BJ (cell line): ENCODE measurements at regions not wholly inside any gene's neighbourhood (a gene's known extent, or its start where the extent isn't known, plus 50 kb on each side); places are given as distances from the start of the nearest gene placed in this dataset.

Source experiments
- CTCF ChIA-PET: fragments of 350-600 bp; formaldehyde crosslinking; extraction: SDS; loops from one replicate; lab custom pipeline; 2021; ENCODE audit warnings: antibody characterized with exemption, inconsistent platforms; lab: Yijun Ruan, JAX
- POLR2A ChIA-PET: fragments of 300-600 bp; sonication (Branson Sonifier 250); formaldehyde crosslinking; extraction: SDS; loops from one replicate; lab custom pipeline; 2021; ENCODE audit warnings: antibody characterized with exemption; lab: Charles Lee
- DNase-seq: peaks from one replicate; pipeline ENCODE4 v3.0.0-alpha.2; 2011; ENCODE audit warnings: low read depth
- H3K27me3 ChIP-seq: 2 replicates; pipeline ENCODE4 v1.6.0; 2011; ENCODE audit warnings: low read length; ENCODE audit not compliant: control insufficient read depth, insufficient read depth
- H3K36me3 ChIP-seq: 2 replicates; pipeline ENCODE4 v1.5.1; 2011; ENCODE audit warnings: low read length; ENCODE audit not compliant: control insufficient read depth, insufficient read depth
- H3K4me3 ChIP-seq: 2 replicates; pipeline ENCODE4 v1.5.1; 2011; ENCODE audit warnings: low read depth, mild to moderate bottlenecking, control low read depth, low read length
- CTCF ChIP-seq: IDR thresholded peaks from 2 replicates; pipeline ENCODE4 v1.5.1; 2011; ENCODE audit warnings: low read depth, mild to moderate bottlenecking, control low read depth, inconsistent platforms, low read length, moderate library complexity; ENCODE audit not compliant: insufficient read depth

GRCh38 chr14:28690029-28690692 is 76.4 kb upstream of the FOXG1 start:
- Histone ChIP-seq H3K4me3 (no peak overlapping the region), H3K36me3 (no peaks in the 10 kb centered on the region), H3K27me3 (no peaks in the 10 kb centered on the region)
- no peak for TF ChIP-seq CTCF
- DNase-seq: no peak
- ChIA-PET POLR2A (no interaction called here), CTCF (no interaction called here)

- CTCF ChIA-PET: no interaction called here
- Histone ChIP-seq H3K4me3 (no peak overlapping the region), H3K36me3 (no peaks in the 10 kb centered on the region), H3K27me3 (no peaks in the 10 kb centered on the region)
- POLR2A ChIA-PET: no interaction called here
- no peak for TF ChIP-seq CTCF
- no peak for DNase-seq
Measured at GRCh38 chr14:28695109-28695508, 71.5 kb upstream of the FOXG1 start.

GRCh38 chr14:28701733-28702132 is 64.9 kb upstream of the FOXG1 start:
- no peak for DNase-seq
- Histone ChIP-seq H3K36me3 (no peaks in the 10 kb centered on the region), H3K27me3 (no peaks in the 10 kb centered on the region), H3K4me3 (no peak overlapping the region)
- ChIA-PET POLR2A (no interaction called here), CTCF (no interaction called here)
- TF ChIP-seq CTCF: no peak

- POLR2A ChIA-PET: no interaction called here
- CTCF ChIA-PET: no interaction called here
Measured at GRCh38 chr14:28703482-28703881, 63.1 kb upstream of the FOXG1 start.

GRCh38 chr14:28704153-28704552 is 62.4 kb upstream of the FOXG1 start:
- Histone ChIP-seq H3K4me3 (no peak overlapping the region), H3K27me3 (no peaks in the 10 kb centered on the region), H3K36me3 (no peaks in the 10 kb centered on the region)
- DNase-seq: no peak
- POLR2A ChIA-PET: no interaction called here
- CTCF ChIA-PET: no interaction called here
- no peak for TF ChIP-seq CTCF

More at GRCh38 chr14:28703482-28703881, 63.1 kb upstream of the FOXG1 start:
- Histone ChIP-seq H3K27me3 (no peaks in the 10 kb centered on the region), H3K4me3 (no peak overlapping the region), H3K36me3 (no peaks in the 10 kb centered on the region)
- no peak for DNase-seq
- TF ChIP-seq CTCF: no peak
